GM12864 (cell line): ENCODE measurements at regions not wholly inside any gene's neighbourhood (a gene's known extent, or its start where the extent isn't known, plus 50 kb on each side); places are given as distances from the start of the nearest gene placed in this dataset.

Experiments used
- DNase-seq: peaks from one replicate; pipeline ENCODE4 v3.0.0-alpha.2; 2011; ENCODE audit warnings: low read depth
- H3K4me3 ChIP-seq: 2 replicates; pipeline ENCODE4 v1.5.1; 2011; ENCODE audit warnings: mild to moderate bottlenecking, low read depth, low read length, control low read depth
- TF ChIP-seq, protein P1 (sequence below): IDR thresholded peaks from 2 replicates; pipeline ENCODE4 v1.5.1; 2011; ENCODE audit warnings: low read depth, mild to moderate bottlenecking, moderate library complexity, low read length, control low read depth, inconsistent platforms; ENCODE audit errors: missing control alignments

DNA sequence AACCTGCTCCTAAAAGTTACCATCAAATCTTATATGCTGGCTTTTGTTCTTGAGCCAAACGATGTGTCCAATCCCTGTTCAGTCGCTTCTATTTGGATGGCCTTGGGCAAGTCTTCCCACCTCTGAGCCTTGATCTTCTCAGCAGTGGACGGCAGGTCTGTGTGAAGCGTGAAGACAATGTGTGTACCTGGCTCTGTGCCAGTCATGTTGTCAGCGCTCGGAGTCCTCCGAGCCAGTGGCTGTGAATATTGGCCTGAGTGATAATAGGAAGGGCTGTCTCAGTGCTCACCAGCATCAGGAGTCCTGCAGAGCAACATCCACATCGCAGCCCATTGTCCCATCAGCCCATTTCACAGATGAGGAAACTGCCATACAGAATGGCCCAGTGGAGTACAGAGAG, 219.0 kb downstream of the CDC5L start:
- no peak for DNase-seq

DNA sequence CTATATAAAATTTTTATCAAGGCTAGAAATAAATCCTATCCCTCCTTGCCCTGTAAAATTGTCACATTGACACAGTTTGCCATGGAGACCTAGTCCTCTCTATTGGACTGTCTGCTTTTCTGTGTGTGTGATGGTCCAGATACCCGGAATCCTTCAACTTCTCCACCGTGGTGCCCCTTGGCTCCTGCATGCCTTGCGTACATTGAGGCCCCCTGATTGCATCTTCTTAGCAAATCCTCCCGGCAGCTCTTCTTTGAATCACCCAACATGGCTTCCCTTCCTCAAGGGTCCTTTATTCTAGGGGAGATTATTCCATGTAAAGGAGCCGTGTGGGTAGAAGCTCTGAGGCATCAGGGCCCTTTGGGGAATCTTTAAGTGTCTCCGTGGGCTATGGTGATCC, 219.5 kb downstream of the CDC5L start:
- DNase-seq, result no peak
- no peak overlapping the region for H3K4me3 ChIP-seq
- TF ChIP-seq, protein P1, sequence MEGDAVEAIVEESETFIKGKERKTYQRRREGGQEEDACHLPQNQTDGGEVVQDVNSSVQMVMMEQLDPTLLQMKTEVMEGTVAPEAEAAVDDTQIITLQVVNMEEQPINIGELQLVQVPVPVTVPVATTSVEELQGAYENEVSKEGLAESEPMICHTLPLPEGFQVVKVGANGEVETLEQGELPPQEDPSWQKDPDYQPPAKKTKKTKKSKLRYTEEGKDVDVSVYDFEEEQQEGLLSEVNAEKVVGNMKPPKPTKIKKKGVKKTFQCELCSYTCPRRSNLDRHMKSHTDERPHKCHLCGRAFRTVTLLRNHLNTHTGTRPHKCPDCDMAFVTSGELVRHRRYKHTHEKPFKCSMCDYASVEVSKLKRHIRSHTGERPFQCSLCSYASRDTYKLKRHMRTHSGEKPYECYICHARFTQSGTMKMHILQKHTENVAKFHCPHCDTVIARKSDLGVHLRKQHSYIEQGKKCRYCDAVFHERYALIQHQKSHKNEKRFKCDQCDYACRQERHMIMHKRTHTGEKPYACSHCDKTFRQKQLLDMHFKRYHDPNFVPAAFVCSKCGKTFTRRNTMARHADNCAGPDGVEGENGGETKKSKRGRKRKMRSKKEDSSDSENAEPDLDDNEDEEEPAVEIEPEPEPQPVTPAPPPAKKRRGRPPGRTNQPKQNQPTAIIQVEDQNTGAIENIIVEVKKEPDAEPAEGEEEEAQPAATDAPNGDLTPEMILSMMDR, result no peak

More for the DNA sequence above, 219.0 kb downstream of the CDC5L start:
- TF ChIP-seq, protein P1, result no peak
- no peak overlapping the region for H3K4me3 ChIP-seq

DNA sequence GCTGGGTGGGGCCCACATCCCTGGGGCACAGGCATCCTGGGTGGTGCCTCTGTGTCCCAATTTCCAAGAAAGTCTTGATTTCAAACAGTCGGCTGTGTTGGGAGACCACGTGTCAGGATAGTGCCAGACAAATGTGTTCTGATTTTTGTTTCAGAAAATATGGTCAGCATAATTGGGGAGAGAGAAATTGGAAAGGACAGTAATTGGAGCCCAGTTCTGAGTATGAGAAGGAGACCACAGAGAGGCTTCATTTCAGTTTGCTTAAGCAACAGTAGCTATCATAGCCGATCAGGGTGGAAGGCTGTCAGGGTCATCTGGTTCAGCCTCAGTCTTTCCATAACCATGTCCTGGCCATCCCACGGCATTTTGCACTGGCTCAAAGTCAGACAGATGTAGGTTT, 220.7 kb downstream of the CDC5L start:
- H3K4me3 ChIP-seq, result no peak overlapping the region
- TF ChIP-seq, protein P1, result no peak
- DNase-seq, result no peak

DNA sequence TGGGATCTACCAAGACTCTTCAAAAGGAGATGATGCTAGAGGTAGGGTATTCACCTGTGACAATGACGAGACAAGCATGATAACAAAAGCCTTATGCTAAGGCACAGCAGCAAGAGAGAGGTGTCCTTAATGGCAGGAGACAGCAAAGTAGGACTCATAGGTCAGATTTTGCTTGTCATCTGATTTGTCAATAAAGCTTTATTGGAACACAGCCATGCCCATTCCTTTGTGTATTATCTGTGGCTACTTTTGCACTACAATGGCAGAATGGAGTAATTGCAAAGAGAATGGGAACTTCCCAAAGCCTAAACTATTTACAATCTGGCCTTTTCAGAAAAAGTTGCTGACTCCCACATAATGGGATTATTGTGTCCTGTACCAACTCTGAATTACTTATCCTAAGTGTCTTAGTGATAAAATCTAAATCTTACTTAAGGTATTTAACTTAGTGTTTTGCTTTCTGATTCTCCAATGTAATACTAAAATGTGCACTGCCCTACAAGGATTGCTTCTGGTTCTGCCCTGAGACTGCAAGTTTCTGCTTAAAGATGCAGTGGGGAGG, 221.6 kb downstream of the CDC5L start:
- DNase-seq, result no peak
- no peak overlapping the region for H3K4me3 ChIP-seq
- TF ChIP-seq, protein P1, result no peak

DNA sequence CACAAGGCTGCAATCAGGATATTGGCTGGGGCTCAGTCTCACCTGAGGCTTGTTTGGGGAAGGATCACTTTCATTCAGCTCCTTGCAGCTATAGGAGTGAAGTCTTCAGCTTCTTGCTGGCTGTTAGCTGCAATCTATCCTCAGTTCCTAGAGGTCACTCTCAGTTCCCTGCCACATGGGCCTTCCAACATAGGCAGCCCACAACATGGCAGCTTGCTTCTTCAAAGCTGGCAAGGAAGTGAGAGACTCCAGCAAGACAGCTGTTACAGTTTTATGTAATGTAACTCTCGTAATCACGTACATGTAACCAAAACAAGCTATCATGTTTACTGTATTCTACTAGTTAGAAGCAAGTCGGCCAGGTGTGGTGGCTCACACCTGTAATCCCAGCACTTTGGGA, 226.9 kb downstream of the CDC5L start:
- no peak overlapping the region for H3K4me3 ChIP-seq
- TF ChIP-seq, protein P1, result no peak
- DNase-seq, result no peak

DNA sequence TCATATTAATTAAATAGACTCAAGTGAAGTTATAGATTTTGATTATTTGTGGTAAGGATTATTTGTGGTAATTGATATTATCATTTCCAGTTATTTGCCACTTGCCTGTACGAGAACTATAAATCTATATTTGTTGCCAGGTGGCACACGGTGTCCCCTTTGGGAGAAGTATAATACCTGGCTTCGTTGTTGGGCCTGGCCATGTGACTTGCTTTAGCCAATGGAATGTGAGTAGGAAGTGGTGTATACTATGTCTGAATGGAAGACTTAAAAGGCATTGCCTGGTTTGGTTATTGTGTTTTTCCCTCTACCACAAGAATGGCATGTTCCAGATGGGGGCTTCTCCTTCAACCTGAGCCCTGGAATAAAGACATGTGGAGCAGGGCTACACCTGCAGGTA, 228.1 kb downstream of the CDC5L start:
- no peak overlapping the region for H3K4me3 ChIP-seq
- DNase-seq, result no peak
- TF ChIP-seq, protein P1, result no peak

DNA sequence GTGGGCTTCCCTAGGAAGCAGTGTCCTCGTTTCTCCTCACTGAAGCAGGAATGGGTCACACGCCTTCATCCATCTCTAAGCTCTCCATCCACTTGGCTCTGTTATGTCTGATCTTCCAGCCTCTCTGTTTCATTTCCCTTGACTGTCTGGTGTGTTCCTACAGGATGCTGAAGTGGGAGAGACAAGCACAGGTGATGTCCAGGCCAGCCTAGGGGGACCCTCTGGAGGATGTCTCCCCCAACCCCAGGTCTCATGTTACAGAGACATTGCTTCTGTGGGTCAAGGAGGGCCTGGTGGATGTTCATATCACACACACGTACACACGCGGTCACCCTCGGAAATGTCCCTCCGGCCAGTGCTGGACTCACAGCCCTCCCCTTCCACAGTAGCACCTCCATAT, 229.9 kb downstream of the CDC5L start:
- TF ChIP-seq, protein P1, result no peak
- no peak for DNase-seq
- no peak overlapping the region for H3K4me3 ChIP-seq
